H9 (cell line): ENCODE measurements at regions not wholly inside any gene's neighbourhood (a gene's known extent, or its start where the extent isn't known, plus 50 kb on each side); places are given as distances from the start of the nearest gene placed in this dataset.
"Not testable (repeated sequence)": the region's sequence is repeated elsewhere in the genome, so short reads cannot be mapped to it uniquely, and the experiment has no call there.

ENCODE experiments used
- DNase-seq: peaks from one replicate; pipeline ENCODE4 v3.0.0-alpha.2; 2017
- H2AFZ ChIP-seq: one replicate; pipeline ENCODE4 v1.6.1; 2013; ENCODE audit warnings: mild to moderate bottlenecking, low read length, control low read depth, moderate library complexity
- H2AK5ac ChIP-seq: 2 replicates; pipeline ENCODE4 v1.6.1; 2013; ENCODE audit warnings: low read length, control low read depth, mixed read lengths; ENCODE audit not compliant: insufficient read length
- H2BK120ac ChIP-seq: one replicate; pipeline ENCODE4 v1.6.1; 2013; ENCODE audit warnings: low read depth, mild to moderate bottlenecking, low read length, control low read depth, inconsistent platforms; ENCODE audit not compliant: poor library complexity, severe bottlenecking
- H2BK12ac ChIP-seq: 2 replicates; pipeline ENCODE4 v1.6.1; 2013; ENCODE audit warnings: low read length, control low read depth, mixed read lengths, low read depth; ENCODE audit not compliant: insufficient read length
- H2BK15ac ChIP-seq: 2 replicates; pipeline ENCODE4 v1.6.1; 2013; ENCODE audit warnings: low read depth, low read length, control low read depth
- H2BK20ac ChIP-seq: one replicate; pipeline ENCODE4 v1.6.1; 2013; ENCODE audit warnings: low read depth, mild to moderate bottlenecking, low read length, control low read depth, inconsistent platforms; ENCODE audit not compliant: poor library complexity, severe bottlenecking
- H2BK5ac ChIP-seq: 2 replicates; pipeline ENCODE4 v1.6.1; 2013; ENCODE audit warnings: low read length, control low read depth, mixed read lengths; ENCODE audit not compliant: insufficient read length
- H3K14ac ChIP-seq: 2 replicates; pipeline ENCODE4 v1.6.1; 2013; ENCODE audit warnings: low read length, control low read depth; ENCODE audit not compliant: insufficient read depth
- H3K18ac ChIP-seq: 2 replicates; pipeline ENCODE4 v1.6.1; 2013; ENCODE audit warnings: low read depth, mild to moderate bottlenecking, mixed read lengths, low read length, control low read depth; ENCODE audit not compliant: insufficient read length
- H3K23ac ChIP-seq: 2 replicates; pipeline ENCODE4 v1.6.1; 2013; ENCODE audit warnings: low read length, control low read depth, mixed read lengths, low read depth; ENCODE audit not compliant: insufficient read length
- H3K23me2 ChIP-seq: 2 replicates; pipeline ENCODE4 v1.6.1; 2013; ENCODE audit warnings: low read depth, mild to moderate bottlenecking, mixed read lengths, low read length, control low read depth; ENCODE audit not compliant: insufficient read length, poor library complexity, severe bottlenecking
- H3K27ac ChIP-seq: 2 replicates; pipeline ENCODE4 v1.5.1; 2013; ENCODE audit warnings: low read length, control low read depth, mixed read lengths, low read depth; ENCODE audit not compliant: insufficient read length
- H3K27me3 ChIP-seq: 2 replicates; pipeline ENCODE4 v1.6.1; 2013; ENCODE audit warnings: low read length, control low read depth, inconsistent platforms; ENCODE audit not compliant: insufficient read depth
- H3K4ac ChIP-seq: 2 replicates; pipeline ENCODE4 v1.6.1; 2013; ENCODE audit warnings: low read depth, mild to moderate bottlenecking, control low read depth, inconsistent platforms, low read length, moderate library complexity
- H3K4me1 ChIP-seq: 2 replicates; pipeline ENCODE4 v1.6.1; 2013; ENCODE audit warnings: low read length, control low read depth, inconsistent platforms; ENCODE audit not compliant: insufficient read depth
- H3K4me2 ChIP-seq: 2 replicates; pipeline ENCODE4 v1.6.1; 2013; ENCODE audit warnings: low read length, control low read depth, mixed read lengths; ENCODE audit not compliant: insufficient read length, insufficient read depth
- H3K56ac ChIP-seq: 2 replicates; pipeline ENCODE4 v1.6.1; 2013; ENCODE audit warnings: low read depth, mild to moderate bottlenecking, mixed read lengths, low read length, control low read depth; ENCODE audit not compliant: insufficient read length
- H3K79me1 ChIP-seq: 2 replicates; pipeline ENCODE4 v1.6.1; 2013; ENCODE audit warnings: low read depth, mild to moderate bottlenecking, moderate library complexity, low read length, control low read depth, inconsistent platforms; ENCODE audit not compliant: insufficient read depth, poor library complexity, severe bottlenecking
- H3K79me2 ChIP-seq: 2 replicates; pipeline ENCODE4 v1.6.1; 2013; ENCODE audit warnings: low read length, control low read depth, inconsistent platforms; ENCODE audit not compliant: insufficient read depth
- H3K9ac ChIP-seq: 2 replicates; pipeline ENCODE4 v1.6.1; 2013; ENCODE audit warnings: low read length, control low read depth, mixed read lengths; ENCODE audit not compliant: insufficient read length; ENCODE audit errors: extremely low read depth
- H3K9me3 ChIP-seq: one replicate; pipeline ENCODE4 v1.6.1; 2013; ENCODE audit warnings: low read depth, low read length, inconsistent platforms; ENCODE audit not compliant: control insufficient read depth
- H3T11ph ChIP-seq: one replicate; pipeline ENCODE4 v1.6.1; 2013; ENCODE audit warnings: mild to moderate bottlenecking, low read length, control low read depth, inconsistent platforms
- H4K20me1 ChIP-seq: one replicate; pipeline ENCODE4 v1.6.1; 2013; ENCODE audit not compliant: control insufficient read depth, insufficient read length, insufficient read depth
- H4K5ac ChIP-seq: 2 replicates; pipeline ENCODE4 v1.6.1; 2013; ENCODE audit warnings: low read depth, mild to moderate bottlenecking, mixed read lengths, low read length, control low read depth; ENCODE audit not compliant: insufficient read length
- H4K8ac ChIP-seq: replicated peaks from 2 replicates; pipeline ENCODE4 v1.6.1; 2013; ENCODE audit warnings: low read length, control low read depth, mixed read lengths, low read depth; ENCODE audit not compliant: insufficient read length
- H4K91ac ChIP-seq: 2 replicates; pipeline ENCODE4 v1.6.1; 2013; ENCODE audit warnings: low read depth, mild to moderate bottlenecking, moderate library complexity, mixed read lengths, low read length, control low read depth; ENCODE audit not compliant: insufficient read length
- H3K27ac Mint-ChIP-seq, 3 experiments: 2 replicates in 2 of 3; 3 replicates in 1 of 3; pipeline ENCODE4 v1.8.0; 2020 to 2021; ENCODE audit warnings: mixed read lengths in 3 of 3, mild to moderate bottlenecking in 1 of 3, moderate library complexity in 1 of 3
- H3K27me3 Mint-ChIP-seq: 2 replicates; pipeline ENCODE4 v1.8.0; 2021; ENCODE audit warnings: low read depth, mild to moderate bottlenecking, moderate library complexity, mixed read lengths
- H3K36me3 Mint-ChIP-seq, 3 experiments: 2 replicates in 2 of 3; 3 replicates in 1 of 3; pipeline ENCODE4 v1.8.0; 2020 to 2021; ENCODE audit warnings: low read depth in 3 of 3, mixed read lengths in 3 of 3; ENCODE audit not compliant: insufficient read depth in 1 of 3
- H3K4me1 Mint-ChIP-seq, 2 experiments: 2 replicates each; pipeline ENCODE4 v1.8.0; 2020; ENCODE audit warnings: mixed read lengths in 2 of 2
- H3K4me3 Mint-ChIP-seq, 2 experiments: 2 replicates in 1 of 2; 3 replicates in 1 of 2; pipeline ENCODE4 v1.8.0; 2020 to 2021; ENCODE audit warnings: mild to moderate bottlenecking in 2 of 2, mixed read lengths in 2 of 2, moderate library complexity in 1 of 2
- H3K9me3 Mint-ChIP-seq, 2 experiments: 2 replicates in 1 of 2; 3 replicates in 1 of 2; pipeline ENCODE4 v1.8.0; 2020; ENCODE audit warnings: mild to moderate bottlenecking in 2 of 2, mixed read lengths in 2 of 2, moderate library complexity in 1 of 2
- CTCF ChIP-seq: fragments of 200-600 bp; sonication (generic); conservative IDR thresholded peaks from 3 replicates; pipeline ENCODE4 v1.8.0; 2021; ENCODE audit warnings: antibody characterized with exemption, mild to moderate bottlenecking
- WGBS: extraction: QIAGEN DNeasy Blood & Tissue Kit; methylation state at CpG from one replicate; pipeline ENCODE4 v1.1.7; 2013; ENCODE audit warnings: missing lambda C conversion rate, low lambda C conversion rate, mixed read lengths; ENCODE audit not compliant: insufficient read length; ENCODE audit errors: extremely low coverage; 5-methylcytosine and 5-hydroxymethylcytosine counted together

DNA sequence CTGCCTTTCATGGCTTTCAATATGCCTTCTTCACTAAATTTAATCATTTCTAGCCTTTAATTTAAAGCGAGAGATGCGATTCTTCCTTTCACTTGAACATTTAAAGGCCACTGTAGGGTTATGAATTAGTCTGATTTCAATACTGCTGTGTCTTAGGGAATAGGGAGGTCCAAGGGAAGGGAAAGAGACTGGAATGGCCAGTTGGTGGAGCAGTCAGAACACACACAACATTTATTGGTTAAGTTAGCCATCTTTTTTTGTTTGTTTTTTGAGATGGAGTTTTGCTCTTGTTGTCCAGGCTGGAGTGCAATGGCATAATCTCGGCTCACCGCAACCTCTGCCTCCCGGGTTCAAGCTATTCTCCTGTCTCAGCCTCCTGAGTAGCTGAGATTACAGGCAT lies 662.5 kb upstream of the LUZP2 start:
- H3T11ph ChIP-seq, H4K5ac ChIP-seq, H4K8ac ChIP-seq, H3K18ac ChIP-seq, H3K79me2 ChIP-seq, H3K4me1 Mint-ChIP-seq, H3K27ac Mint-ChIP-seq, H3K27me3 Mint-ChIP-seq, H3K4me1 ChIP-seq, DNase-seq, H2BK20ac ChIP-seq, H4K91ac ChIP-seq, H3K4ac ChIP-seq, H3K9ac ChIP-seq, H2AK5ac ChIP-seq, H3K36me3 Mint-ChIP-seq, H2BK12ac ChIP-seq, H3K56ac ChIP-seq, H3K4me2 ChIP-seq, H3K9me3 ChIP-seq, H3K79me1 ChIP-seq, H3K4me3 Mint-ChIP-seq, H2AFZ ChIP-seq, H3K14ac ChIP-seq, H3K27ac ChIP-seq, H3K23ac ChIP-seq, H2BK15ac ChIP-seq, H3K9me3 Mint-ChIP-seq, H2BK5ac ChIP-seq, H3K27me3 ChIP-seq, H3K23me2 ChIP-seq, H4K20me1 ChIP-seq, H2BK120ac ChIP-seq: not testable (repeated sequence)
- peak; percentile 33; the same call in 2 of the 3 replicates for TF ChIP-seq CTCF
- no CpG with 5 or more reads among the region's 5 CpGs for WGBS
